GM12891 (cell line): ENCODE measurements at regions not wholly inside any gene's neighbourhood (a gene's known extent, or its start where the extent isn't known, plus 50 kb on each side); places are given as distances from the start of the nearest gene placed in this dataset.

Experiments
- POLR2A ChIP-seq: IDR thresholded peaks from 2 replicates; pipeline ENCODE4 v1.6.1; 2011; ENCODE audit warnings: low read depth, low read length, control low read depth
- POLR2AphosphoS5 ChIP-seq: IDR thresholded peaks from 2 replicates; pipeline ENCODE4 v1.6.1; 2011; ENCODE audit warnings: low read depth, low read length, control low read depth
- POU2F2 ChIP-seq: IDR thresholded peaks from 2 replicates; pipeline ENCODE4 v1.6.1; 2011; ENCODE audit warnings: low read depth, mild to moderate bottlenecking, control low read depth, low read length, moderate library complexity
- TAF1 ChIP-seq: IDR thresholded peaks from 2 replicates; pipeline ENCODE4 v1.6.1; 2011; ENCODE audit warnings: low read depth, low read length, control low read depth

DNA sequence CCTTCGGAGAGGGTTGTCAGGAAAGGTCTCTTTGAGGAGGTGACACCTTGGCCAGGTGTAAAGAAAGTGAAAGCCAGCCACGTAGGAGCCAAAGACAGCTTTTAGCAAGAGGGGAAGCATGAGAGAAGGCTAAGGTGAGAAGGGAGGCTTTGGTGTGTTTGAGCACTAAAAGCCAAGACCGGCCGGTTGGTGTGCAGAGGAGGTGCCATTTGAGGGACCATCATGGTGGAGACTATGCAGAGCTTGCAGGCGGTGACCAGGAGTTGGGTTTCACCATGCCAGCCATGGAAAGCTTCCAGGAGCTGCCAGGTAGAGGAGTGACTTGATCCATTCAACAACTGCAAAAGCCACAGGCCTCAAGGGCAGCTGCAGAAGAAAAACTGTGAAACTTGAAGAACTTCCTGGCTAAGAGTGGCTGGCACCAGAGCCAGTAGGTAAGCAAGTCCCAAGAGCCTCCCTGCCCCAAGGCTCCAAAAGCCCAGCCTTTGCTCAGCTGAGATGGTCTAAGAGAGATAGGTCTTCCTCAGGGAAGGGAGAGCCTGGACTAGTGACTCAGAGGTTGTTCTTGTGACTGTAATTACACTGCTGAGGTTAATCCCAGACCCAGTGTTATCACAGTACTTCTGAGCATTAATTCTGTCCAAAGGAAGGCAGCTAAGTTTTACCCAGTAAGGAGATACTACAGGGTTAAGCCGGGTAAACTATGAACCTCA, 319.0 kb downstream of the BCL11A start:
- no peak for TF ChIP-seq POLR2A
- TF ChIP-seq POLR2AphosphoS5: no peak
- no peak for TF ChIP-seq TAF1
- no peak for TF ChIP-seq POU2F2
